Keratinocyte (primary cell): ENCODE measurements at regions not wholly inside any gene's neighbourhood (a gene's known extent, or its start where the extent isn't known, plus 50 kb on each side); places are given as distances from the start of the nearest gene placed in this dataset.

Source experiments
- CTCF ChIP-seq, 3 experiments: IDR thresholded peaks in 1 of 3; conservative IDR thresholded peaks in 1 of 3; optimal IDR thresholded peaks in 1 of 3; 2 replicates in 2 of 3; 3 replicates in 1 of 3; pipeline versions ENCODE3 to v1.5.1; 2011; ENCODE audit warnings: low read length in 3 of 3, mild to moderate bottlenecking in 3 of 3, moderate library complexity in 2 of 3, control low read depth in 1 of 3, inconsistent platforms in 1 of 3; ENCODE audit not compliant: insufficient read depth in 2 of 3; ENCODE audit errors: extremely low read depth in 1 of 3
- EZH2 ChIP-seq: IDR thresholded peaks from one replicate; pipeline ENCODE4 v1.6.1; 2012; ENCODE audit warnings: inconsistent platforms, mild to moderate bottlenecking, low read length, moderate library complexity

- TF ChIP-seq CTCF (optimal IDR thresholded peaks at IDR 0.05 in 1 of 3, IDR thresholded peaks at IDR 0.05 in 1 of 3, conservative IDR thresholded peaks at IDR 0.05 in 1 of 3; ENCODE audit: extremely low read depth in 1 of 3, insufficient read depth in 2 of 3, low read length in 3 of 3) (no peak), EZH2 (no peak)
Measured at GRCh38 chr7:42611289-42611928, 300.5 kb downstream of the C7orf25 start.
